ENCODE measurements at regions not wholly inside any gene's neighbourhood (a gene's known extent, or its start where the extent isn't known, plus 50 kb on each side); places are given as distances from the start of the nearest gene placed in this dataset.

DNA sequence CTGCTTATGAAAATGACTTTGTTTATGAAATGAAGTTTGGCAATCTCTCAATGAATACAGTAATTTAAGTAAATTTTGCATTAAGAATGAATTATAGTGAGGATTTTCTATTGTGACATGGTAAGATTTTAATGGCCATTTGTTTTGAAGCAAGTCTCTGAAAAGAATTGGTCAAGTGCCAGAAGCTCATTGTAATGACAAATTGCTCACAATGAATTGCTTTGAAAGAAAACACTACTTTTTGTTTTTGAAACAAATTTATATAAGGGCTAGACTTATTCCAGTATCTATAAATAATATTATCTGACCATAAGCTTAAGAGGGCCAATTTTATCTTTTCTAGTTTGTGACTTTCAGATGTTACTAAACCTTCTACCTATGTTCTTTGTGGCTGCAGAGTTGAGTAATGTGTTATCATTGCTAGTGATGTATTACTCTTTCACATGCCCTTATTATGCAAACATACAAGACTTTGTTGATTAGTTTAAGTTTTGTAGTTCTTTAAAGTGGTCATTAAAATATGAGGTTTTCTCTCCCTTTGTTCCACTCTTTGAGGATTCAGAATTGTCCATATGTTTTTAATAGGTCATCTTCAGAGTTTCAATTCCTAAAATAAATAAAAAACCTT, 93.0 kb upstream of the ZNF608 start:
- DNase-seq: peak in 1 of 2 donors; percentile 40

- DNase-seq: no peak
These were observed 95.6 kb upstream of the ZNF608 start for GRCh38 chr5:124841829-124842712.

GRCh38 chr5:124842725-124843595, 96.5 kb upstream of the ZNF608 start:
- no peak for DNase-seq

- no peak for DNase-seq
These were observed 97.1 kb upstream of the ZNF608 start for GRCh38 chr5:124843596-124843899.

- no peak for DNase-seq
These were observed 98.0 kb upstream of the ZNF608 start for GRCh38 chr5:124844371-124844920.

GRCh38 chr5:124847907-124848306, 101.5 kb upstream of the ZNF608 start:
- DNase-seq: no peak

- no peak for DNase-seq
These were observed 103.3 kb upstream of the ZNF608 start for GRCh38 chr5:124849774-124850173.

DNA sequence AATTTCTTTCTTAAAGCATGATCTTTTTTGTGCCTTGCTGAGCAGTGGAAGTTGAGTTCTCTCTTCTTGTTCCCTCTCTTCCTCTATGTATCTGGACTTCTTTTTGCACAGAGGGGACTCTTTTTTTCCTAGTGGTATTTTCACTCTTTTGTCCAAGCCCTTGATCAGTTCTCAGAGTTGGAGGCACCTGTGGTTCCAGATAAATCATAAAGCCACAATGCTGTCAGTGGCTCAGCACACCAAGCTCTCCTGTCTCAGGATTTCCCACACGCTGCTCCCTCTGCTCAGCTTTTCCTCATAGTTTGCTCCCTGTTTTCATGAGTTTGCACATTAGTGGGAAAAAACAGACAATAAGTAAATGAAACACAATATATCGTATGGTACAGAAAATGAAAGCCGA, 110.3 kb upstream of the ZNF608 start:
- no peak for DNase-seq

DNA sequence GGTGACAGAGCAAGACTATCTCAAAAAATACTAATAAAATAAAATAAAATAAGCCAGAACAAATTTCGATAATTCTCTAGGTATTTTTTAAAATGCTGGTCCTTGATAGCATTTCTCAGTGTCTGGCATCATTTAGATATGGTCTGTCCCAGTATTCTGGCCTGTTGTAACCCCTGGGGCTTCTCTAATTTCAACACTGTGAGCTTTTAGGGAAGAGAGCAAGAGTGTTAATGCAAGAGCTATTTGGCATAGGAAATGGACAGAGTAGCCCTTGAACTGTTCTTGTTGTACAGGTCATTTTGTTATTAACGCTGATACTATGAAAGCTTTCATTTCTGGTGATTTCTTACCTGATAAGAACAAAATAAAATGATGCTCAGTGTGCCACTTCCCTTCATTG, 112.2 kb upstream of the ZNF608 start:
- DNase-seq: no peak

GRCh38 chr5:124859027-124859426, 112.6 kb upstream of the ZNF608 start:
- no peak for DNase-seq

GRCh38 chr5:124859556-124860290, 113.3 kb upstream of the ZNF608 start:
- no peak for DNase-seq

- no peak for DNase-seq
These were observed 113.8 kb upstream of the ZNF608 start for GRCh38 chr5:124860291-124860655.

DNA sequence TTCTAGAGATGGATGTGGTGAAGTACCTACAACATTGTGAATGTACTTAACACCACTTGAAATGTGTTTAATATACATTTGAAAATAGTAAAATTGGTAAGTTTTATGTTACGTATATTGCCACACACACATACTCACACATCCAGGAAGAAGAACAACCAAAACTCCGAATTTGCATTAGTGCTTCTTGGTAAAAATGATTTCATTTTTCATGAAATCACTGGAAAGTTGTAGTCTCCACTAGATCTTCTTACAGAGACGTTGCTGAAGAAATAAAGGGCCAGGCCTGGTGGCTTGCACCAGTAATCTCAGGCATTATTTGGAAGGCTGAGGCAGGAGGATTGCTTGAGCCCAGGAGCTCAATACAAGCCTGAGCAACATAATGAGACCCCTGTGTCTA, 118.6 kb upstream of the ZNF608 start:
- no peak for DNase-seq

DNA sequence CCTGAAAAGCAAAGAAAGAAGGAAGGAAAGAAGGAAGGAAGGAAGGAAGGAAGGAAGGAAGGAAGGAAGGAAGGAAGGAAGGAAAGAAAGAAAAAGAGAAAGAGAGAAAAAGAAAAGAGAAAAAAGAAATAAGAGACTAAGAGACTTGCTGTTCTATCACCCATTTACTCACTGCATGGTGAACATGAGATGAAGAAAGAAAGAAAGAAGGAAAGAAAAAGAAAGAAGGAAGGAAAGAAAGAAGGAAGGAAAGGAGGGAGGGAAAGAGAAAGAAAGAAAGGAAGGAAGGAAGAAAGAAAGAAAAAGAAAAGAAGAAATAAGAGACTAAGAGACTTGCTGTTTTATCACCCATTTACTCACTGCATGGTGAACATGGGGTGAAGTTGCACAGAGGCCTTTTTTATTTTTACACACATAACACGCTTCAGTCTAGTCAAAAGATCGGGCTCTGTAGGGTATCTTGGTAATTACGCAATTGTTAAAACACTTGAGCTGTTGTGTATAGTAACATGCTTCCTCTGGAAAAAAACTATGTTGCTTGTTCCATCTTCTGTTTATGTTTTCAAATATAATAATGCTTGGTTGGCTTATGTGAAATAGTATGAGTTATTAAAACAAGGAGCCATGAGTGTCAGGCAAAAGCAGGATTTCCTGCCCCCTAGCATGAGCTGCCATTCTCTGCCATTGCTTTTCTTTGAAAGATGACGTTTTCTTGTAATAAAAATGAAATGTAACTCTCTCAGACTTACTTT, 119.3 kb upstream of the ZNF608 start:
- DNase-seq: peak in 1 of 2 donors; percentile 64

DNA sequence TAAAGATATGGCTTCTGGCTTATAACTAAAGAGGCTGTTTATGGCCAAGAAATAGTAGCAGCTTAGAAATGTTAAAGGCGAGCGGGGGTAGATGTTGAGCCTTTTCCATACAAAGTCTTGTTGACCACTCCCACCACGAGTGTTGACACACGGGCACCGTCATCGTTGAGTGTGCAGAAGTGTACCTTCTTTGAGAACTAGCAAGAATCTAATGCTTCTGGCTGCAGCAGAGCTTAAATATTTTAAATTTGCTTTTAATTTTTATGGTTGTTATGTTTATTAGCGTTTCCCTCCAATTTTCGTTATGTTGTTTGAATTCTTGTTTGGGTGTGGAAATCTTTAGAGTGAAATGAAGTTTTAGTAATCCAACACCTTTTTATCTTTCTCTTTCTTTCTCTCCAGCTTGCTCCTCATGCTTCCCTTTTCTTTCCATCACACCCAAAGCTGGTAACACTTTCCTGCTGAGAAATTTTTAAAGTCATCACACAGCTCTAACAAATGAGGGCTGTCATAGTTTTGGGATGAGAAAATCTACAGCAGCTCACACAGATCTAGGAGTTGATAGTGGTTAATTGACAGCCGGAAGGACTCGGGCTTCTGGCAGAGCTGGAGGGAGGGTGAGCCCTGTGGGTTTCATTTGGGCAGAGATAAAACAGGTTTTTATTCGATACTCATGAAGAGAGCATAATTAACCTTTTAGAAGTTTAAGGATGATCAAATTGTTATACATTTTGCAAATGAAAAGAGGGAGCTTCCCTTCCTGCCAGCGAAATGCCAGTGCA, 120.1 kb upstream of the ZNF608 start:
- no peak for DNase-seq

DNA sequence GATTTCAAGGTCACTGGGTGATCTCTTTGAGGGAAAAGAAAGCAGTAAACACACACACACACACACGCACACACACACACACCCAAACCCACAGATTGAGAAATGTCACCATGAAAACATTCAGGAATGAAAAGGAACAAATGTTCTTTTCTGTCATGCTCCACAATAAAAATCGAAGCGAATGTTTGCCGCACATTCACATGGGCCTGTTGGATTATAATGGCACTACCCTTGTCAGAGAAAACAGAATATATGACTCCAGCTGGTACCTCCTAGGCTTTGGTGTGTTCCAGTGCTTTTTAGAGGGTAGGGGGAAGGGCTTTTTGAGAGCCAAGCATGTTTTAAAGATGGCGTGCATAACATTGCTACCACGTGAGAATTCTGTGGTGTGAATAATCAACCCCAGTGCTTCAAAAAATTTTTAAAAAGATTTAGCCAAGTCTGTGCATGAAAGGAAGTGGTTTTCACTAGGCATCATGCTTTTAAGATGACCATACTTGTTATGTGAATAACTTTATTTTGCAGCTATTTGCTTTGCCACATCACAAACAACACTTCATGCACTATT, 120.8 kb upstream of the ZNF608 start:
- no peak for DNase-seq

DNA sequence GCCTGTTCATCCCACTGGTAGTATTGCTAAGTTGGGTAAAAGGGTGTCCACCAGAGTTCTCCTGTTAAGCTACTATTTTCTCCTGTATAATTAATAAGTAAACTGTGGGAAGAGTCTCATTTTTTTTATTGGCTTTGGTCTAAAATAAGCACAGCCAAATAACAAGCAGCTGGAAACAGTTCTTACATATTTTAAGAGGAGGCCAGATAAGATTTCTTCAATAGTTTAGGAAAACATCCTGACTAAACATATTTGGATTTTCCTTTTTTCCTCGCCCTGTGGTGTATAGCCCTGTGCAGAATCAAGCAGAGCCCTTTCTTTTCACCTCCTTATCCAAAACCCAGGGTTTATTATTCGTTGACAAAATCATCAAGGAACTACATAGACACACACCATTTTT, 122.2 kb upstream of the ZNF608 start:
- DNase-seq: no peak

- DNase-seq: peak in 1 of 2 donors; percentile 55
These were observed 123.1 kb upstream of the ZNF608 start for GRCh38 chr5:124869426-124870033.

DNA sequence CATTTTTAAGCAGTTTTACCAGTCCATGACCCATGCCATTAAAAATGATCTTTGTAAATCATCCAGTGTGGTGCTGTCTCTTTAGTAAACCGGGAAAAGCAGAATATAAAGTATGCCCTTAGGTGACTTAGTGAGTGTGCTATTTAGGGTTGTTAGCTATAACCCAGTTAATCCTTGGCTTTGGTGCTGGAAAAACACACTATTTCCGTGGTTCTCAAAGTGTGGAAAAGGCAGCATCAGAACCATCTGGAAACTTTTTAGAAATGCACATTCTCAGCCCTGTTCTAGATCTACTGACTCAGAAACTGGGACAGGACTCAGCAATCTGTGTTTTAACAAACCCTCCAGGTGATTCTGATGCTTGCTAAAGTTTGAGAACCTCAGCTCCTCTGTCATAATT, 123.6 kb upstream of the ZNF608 start:
- no peak for DNase-seq

Measured in right lung (tissue), 2 donors.